ENCODE measurements at regions not wholly inside any gene's neighbourhood (a gene's known extent, or its start where the extent isn't known, plus 50 kb on each side); places are given as distances from the start of the nearest gene placed in this dataset.

- no peak for DNase-seq
These were observed 163.0 kb downstream of the RPS12 start for GRCh38 chr6:132977413-132977812.

DNA sequence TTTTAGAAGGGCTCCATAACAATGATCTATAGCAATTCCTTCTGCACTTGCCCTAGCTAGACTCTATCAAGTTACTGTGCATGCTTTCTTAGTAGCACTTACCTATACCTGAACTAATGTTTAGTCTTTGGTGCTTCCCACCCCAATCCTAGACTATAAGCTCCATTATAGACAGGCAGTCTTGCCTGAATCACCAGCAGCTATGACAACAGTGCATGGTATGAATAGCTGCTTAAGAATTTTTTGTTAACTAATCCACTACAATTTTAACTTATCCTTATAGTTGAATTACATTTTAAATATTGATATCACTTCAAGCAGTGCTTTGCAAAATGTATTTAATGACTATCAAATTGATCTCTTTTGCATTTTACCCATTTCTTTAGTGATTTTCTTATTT lies 164.3 kb downstream of the RPS12 start:
- DNase-seq, result no peak

DNA sequence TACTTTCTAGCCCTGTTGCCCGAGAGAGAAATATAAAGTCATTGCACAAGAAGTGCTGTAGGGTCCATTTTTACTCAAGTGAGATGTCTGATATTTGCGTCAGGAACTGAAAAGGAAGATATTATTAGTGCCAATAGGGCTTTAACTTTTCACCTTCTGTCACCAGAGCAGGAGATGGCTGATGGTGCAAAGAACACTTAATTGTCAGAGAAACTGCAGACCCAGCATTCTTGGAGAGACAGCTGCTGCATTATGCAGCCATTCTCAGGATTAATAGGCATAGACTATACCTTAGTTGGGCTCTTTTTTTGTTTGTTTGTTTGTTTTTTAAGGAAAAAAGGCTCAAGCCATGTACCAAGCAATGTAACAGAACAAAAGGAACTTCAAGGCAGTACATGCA lies 179.4 kb downstream of the RPS12 start:
- no peak for DNase-seq

GRCh38 chr6:132995009-132995408 lies 180.6 kb downstream of the RPS12 start:
- DNase-seq, result no peak

DNA sequence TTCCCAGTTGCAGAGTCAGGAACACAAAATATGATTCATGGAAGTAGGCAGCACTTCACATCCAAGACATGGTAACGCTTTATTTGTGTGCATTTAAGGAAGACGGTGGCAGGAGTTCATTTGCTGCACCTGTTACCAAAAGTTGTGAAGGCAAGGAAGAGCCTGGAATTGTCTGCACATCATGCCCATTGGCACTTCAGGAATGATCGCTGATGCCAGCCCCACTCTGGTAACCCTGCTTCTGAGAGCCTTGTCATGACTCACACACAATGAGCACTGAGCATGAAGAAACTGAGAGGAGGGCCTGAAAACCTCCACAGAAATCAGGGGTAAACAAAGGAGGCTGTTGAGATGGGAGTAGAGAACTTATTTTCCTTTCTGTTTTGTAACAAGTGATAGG lies 181.1 kb downstream of the RPS12 start:
- no peak for DNase-seq

DNA sequence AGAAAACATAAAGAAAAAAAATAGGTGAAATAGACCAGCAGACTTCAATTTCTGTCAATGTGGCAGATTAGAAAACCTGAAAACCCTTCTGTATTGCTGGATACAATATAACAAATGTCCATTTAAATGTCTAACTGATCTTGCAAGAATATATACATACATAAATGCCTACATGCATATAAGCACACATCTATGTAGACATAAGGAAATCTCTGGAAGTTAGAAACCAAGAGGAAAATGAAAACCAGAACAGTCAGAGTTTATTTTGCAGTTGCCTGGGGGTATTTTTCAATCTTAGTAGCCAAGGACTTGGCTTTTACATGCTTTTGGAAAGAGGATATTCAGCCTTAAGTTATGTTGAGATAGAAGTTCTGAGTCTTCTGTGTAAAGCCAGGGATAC lies 184.0 kb downstream of the RPS12 start:
- no peak for DNase-seq

DNA sequence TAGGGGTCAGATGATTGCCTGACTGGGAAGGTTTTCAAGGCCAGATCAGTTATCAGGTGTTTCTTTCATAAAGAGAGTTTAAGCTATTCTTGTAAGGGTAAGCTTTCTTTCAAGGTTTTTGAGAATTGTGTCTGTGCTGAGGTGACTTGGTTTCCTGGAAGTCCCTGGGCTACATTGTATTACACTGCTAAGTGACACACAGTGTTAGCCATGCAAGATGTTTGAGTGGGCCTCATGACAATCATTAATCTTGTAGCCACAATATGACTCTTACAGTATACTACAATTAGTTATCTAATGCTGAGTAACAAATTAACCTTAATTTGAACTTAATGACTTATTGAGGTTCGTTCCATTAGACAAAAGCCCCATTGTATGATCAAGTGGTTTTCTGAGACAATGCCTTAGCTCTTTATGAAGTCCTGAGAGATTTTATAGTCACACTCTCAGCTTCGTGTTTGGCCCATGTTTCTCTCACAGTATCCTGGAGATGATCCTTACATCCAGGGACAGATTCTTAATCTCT lies 186.7 kb downstream of the RPS12 start:
- DNase-seq, result no peak

DNA sequence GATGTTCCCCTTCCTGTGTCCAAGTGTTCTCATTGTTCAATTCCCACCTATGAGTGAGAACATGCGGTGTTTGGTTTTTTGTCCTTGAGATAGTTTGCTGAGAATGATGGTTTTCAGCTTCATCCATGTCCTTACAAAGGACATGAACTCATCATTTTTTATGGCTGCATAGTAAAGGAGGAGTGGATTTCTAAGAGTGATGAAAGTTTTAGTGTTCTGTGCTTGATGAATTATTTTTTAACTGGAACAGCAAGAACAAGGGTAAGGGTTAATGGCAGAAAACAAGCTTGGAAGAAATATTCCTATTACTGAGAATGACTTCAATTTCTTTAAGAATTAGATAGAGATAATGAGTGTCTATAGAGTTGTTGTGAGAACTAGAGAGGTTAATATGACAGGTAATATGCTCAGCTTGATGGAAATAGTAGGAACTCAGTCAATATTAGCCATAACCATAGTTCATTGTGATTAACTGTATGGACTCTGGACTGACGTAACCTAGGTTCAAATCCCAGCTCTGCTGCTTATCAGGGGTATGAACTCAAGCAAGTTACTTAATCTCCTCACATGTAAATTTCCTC lies 190.0 kb downstream of the RPS12 start:
- DNase-seq, result no peak

- DNase-seq, result no peak
These were observed 198.4 kb downstream of the RPS12 start for GRCh38 chr6:133012774-133013173.

- DNase-seq, result no peak
These were observed 202.3 kb downstream of the RPS12 start for GRCh38 chr6:133016631-133017030.

- DNase-seq, result no peak
These were observed 203.2 kb downstream of the RPS12 start for GRCh38 chr6:133017581-133017980.

GRCh38 chr6:133026705-133027104 lies 212.3 kb downstream of the RPS12 start:
- DNase-seq, result no peak

DNA sequence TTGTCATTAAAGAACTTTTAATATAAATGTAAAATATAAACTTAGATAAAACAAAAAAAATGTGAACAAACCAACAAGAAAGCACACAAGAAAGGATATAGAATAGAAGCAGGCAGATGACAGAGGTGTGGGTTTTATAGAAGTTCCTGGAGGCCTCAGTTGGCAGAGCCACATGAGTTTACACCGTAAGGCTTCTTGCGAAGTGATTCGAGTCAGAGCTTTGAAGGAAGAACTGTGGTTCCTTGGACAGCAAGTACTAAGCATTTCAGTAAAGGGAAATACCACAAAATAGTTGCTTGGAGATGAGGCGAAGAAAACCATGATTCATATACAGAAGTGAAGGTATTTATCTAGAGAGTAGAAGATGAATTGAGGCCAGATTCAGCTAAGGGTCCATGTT lies 207.9 kb upstream of the EYA4 start:
- no peak for DNase-seq

DNA sequence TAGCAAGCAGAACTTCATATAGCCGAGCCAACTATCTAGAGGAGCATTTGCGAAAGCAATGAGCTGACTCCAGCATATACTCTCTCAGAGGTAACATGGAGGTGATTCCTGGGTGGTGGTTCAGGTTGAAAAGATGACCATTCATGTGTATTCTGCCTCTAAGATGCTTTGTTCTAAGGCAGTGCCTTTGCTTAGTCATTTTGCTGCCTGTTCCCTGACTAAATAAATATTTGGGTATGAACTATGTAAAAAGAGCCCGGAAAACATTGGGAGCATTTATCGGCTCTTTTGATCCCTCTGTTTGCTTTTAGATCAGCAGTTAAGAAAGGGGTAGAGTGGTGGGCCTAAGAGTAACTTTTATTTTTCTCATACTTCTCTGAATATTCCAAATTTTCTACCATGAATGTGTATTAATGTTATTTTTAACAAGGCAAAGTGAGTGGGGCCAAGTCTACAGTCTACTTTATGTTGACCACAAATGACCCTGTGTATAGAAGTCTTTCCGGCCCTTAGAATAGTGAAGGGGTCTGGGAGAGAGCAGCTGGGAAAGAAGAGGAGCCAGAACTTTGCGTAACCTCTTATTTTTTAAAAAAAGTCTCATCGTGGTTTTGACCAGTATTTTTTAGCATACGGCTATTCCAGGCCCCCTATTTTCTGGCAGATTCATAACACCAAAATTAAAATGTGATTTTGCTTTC lies 206.5 kb upstream of the EYA4 start:
- DNase-seq, result no peak

- no peak for DNase-seq
These were observed 200.9 kb upstream of the EYA4 start for GRCh38 chr6:133040094-133040802.

DNA sequence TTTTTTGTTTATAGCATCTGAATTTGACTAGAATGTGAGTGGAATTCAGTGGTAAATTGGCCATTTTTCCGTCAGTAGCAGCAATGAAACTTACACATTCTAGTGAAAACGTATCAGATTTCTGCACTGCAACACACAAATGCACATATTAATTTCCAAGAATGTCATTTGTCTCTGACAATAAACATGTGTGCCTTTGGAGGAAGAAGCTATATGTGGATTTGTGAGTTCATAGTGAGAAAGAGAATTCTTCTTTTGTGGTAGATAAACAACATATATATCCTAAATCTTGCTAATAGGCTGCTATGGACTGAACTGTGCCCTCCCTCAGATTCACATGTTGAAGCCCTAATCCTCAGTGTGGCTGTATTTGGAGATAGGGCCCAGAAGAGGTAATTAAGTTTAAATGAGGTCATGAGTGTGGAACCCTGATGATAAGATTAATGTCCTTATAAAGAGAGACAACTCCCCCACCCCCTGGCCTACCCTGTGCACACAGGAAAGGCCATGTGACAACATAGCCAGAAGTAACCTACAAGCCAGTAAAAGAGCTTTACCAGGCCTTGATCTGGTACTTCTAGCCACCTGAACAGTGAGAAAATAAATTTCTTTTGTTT lies 200.2 kb upstream of the EYA4 start:
- DNase-seq, result no peak

DNA sequence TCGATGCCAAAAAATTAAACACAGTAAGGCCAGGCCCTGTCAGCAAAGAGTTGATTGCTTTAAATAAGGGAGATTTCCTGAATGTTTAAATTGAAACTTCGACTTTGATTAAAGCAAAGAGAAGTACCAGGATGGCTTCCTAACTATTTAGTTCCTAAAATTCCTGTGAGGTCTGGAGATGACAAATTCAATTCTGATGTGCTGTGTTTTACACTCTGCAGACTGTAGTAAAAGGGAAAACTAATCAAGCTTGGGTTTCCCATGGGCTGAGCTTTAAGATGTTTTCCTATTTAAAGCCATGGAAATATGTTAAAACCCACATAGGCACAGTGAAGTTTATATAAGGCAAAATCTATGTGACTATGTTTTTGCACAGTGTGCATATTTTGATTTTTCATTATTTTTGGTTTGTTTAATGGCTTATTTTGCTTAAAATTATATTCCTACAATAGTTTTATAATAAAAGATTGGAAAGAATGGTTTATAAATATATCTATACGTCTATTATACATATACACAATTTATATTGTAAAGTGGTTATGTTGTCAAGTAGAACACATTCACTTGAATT lies 198.5 kb upstream of the EYA4 start:
- DNase-seq, result no peak

GRCh38 chr6:133046576-133046975 lies 194.6 kb upstream of the EYA4 start:
- no peak for DNase-seq

DNA sequence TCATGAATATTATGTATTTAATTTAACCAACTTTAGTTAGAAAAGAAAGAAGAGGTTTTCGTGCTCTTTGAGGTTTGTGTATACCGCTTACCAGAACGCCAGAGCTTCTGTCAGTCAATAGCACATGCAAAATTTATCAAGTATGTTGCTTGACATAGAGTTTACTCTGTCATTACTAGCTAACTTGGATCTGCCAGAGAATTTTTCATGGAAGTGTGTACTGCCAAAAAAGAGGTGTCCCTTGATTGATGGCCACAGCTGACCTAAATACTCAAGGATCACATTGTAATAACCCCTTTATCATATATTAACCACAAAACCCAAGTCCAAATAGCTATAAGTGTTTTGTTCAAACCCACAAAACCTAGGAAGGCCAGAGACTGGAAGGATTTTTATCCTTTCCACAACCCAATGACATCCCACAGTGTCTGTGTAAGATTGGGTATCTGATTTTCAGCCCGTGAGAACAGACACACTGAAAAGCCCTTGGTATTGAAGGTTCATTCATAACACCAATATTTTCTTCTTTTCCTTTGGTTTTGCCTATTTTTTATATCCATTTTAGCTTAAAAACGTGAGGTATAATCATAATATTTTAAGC lies 194.0 kb upstream of the EYA4 start:
- no peak for DNase-seq

- no peak for DNase-seq
These were observed 193.5 kb upstream of the EYA4 start for GRCh38 chr6:133047706-133048105.

- no peak for DNase-seq
These were observed 189.9 kb upstream of the EYA4 start for GRCh38 chr6:133051240-133051639.

DNA sequence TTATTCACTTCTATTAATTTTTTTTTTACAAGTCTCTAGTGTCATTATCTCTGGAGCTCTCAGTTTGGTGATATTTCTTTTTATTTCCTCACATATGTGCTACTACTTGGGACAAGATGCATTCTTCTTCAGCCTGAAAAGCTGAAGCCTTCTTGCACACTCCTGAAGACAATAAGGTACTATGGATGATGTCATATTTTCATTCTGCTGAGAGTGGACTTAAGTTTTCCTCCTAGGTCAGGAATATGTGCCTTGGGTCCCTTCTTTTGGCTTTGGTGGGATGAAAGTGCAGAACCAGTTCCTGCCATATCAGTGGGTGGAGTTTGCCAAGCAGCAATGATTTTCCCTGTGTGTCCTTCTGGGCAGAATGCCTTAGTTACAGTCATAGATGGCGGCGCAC lies 188.7 kb upstream of the EYA4 start:
- DNase-seq, result no peak

DNA sequence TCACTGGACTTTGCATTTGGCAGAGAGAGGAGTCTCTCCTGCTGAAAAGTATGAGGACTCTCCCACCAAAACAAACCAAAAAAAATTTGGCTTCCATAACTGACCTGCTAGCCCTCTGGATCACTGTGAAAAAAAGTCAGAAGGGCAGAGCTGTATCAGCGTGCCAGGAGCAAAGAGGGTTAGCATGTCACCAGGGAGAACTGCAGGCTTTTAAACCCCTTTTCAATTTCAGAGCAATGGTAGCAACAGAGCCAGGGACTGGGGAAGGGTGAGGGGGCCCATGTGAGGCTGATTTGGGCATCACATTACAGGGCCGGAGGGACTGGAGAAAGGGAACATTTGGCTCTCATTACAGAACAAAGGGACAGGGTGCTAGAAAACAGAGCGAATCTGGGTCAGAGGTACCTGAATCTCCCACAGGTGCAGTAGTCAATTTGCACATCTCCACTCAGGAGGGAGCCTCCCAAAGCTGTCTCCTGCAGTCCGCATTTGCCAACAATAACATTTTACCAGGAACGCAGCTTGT lies 185.7 kb upstream of the EYA4 start:
- DNase-seq, result no peak

Data from stimulated activated CD4-positive, alpha-beta T cell treated with anti-CD3 and anti-CD28 coated beads, Interleukin-4, amount 100 ng/mL, for 1 hour (primary cell).